ENCODE measurements at regions not wholly inside any gene's neighbourhood (a gene's known extent, or its start where the extent isn't known, plus 50 kb on each side); places are given as distances from the start of the nearest gene placed in this dataset.

DNA sequence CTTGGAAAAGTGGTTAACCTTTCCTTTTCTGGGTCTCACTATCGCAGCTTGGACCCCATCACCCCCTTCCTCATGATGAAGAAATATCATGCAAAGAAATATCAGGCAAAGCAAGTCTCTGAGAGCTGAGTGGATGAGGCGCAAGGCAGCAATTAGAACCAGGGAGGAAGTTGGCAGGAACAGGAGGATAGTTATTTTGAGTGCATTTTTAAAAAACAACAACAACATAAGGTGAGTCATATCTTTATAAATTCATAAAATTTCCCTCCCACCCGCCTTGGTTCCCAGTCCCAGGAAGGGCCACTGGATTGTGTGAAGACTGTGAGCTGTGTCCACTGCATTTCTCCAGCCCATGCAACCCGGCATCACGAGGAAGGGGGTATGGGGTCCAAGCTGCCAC is 316.9 kb upstream of the TLE3 start:
- Histone ChIP-seq H3K4me3 (no peak overlapping the region), H3K27me3 (replicated peaks; ENCODE audit: insufficient read depth) (no peaks in the 10 kb centered on the region), H3K36me3 (no peaks in the 10 kb centered on the region), H3K27ac (no peak overlapping the region), H3K4me1 (replicated peaks) (peaks cover 4% of the 10 kb centered on the region), H3K9me3 (no peaks in the 10 kb centered on the region)
- no peak for DNase-seq (ENCODE audit: low spot score)
- WGBS, result 94% methylated on average over 5 of the region's 5 CpGs
- TF ChIP-seq, protein P1, sequence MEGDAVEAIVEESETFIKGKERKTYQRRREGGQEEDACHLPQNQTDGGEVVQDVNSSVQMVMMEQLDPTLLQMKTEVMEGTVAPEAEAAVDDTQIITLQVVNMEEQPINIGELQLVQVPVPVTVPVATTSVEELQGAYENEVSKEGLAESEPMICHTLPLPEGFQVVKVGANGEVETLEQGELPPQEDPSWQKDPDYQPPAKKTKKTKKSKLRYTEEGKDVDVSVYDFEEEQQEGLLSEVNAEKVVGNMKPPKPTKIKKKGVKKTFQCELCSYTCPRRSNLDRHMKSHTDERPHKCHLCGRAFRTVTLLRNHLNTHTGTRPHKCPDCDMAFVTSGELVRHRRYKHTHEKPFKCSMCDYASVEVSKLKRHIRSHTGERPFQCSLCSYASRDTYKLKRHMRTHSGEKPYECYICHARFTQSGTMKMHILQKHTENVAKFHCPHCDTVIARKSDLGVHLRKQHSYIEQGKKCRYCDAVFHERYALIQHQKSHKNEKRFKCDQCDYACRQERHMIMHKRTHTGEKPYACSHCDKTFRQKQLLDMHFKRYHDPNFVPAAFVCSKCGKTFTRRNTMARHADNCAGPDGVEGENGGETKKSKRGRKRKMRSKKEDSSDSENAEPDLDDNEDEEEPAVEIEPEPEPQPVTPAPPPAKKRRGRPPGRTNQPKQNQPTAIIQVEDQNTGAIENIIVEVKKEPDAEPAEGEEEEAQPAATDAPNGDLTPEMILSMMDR (IDR thresholded peaks at IDR 0.05), result no peak
- TF ChIP-seq POLR2AphosphoS5 (IDR thresholded peaks at IDR 0.05), result no peak
- intact Hi-C loops (cut with DNase I), result no loop called here

DNA sequence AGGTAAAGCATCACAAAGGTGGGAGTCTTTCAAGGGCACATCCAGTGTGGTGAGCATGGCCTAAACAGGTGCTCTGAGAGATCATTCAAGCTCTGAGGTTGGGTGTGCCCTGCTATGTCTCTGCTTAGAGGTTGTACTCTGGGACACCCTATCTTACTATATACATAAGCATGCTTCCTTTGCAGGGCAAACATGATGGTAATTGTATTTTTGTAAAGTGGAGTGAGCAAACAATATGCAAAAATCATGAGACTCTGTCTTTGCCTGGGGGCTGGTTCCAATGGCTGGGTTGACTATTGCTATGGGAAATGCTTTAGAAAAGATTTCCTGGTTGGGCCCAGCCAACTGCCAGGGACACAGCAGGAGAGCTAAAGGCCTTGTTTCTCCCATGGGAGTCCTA is 315.1 kb upstream of the TLE3 start:
- TF ChIP-seq, protein P1 (IDR thresholded peaks at IDR 0.05), result no peak
- TF ChIP-seq POLR2AphosphoS5 (IDR thresholded peaks at IDR 0.05), result no peak
- no peak for TF ChIP-seq POLR2A (IDR thresholded peaks at IDR 0.05)
- Histone ChIP-seq H3K4me1 (replicated peaks) (peaks cover 4% of the 10 kb centered on the region), H3K27ac (no peak overlapping the region), H3K36me3 (no peaks in the 10 kb centered on the region), H3K4me3 (no peak overlapping the region), H3K27me3 (replicated peaks; ENCODE audit: insufficient read depth) (no peaks in the 10 kb centered on the region), H3K9me3 (no peaks in the 10 kb centered on the region)
- no peak for DNase-seq (ENCODE audit: low spot score)
- intact Hi-C loops (cut with DNase I), result no loop called here

DNA sequence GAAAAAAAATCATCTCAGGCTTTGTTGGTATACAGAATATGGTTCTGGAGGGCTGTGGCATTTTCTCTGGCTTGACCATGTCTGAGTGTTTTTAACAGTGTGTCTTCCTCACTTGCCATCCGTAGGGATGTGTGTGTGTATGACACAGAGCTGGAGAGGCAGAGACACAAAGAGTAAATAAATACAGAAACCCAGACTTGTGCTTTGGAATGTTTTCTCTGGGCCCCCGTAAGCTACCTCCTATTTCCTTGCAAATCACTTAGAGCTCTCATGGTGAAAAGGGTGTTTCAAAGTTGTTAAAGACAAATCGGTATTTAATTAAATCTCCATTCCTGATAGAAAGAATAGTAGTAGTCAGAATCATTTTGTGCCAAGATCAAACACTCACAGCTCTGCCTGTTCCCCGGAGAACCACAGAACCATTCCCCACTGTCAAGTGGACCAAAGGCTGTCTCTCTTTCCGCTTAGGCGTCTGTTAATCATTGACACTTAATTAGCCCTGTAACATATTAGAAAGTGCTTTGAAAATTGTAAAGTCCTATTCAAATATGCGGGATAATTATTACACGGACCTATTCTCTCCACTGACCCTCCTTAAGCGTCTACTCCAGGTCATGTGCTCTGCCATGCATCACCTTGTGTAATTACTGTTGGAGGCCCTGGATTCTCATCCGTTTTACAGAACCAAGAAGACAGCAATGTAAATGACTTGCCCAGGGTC is 313.6 kb upstream of the TLE3 start:
- WGBS, result 88% methylated on average over 10 of the region's 10 CpGs

DNA sequence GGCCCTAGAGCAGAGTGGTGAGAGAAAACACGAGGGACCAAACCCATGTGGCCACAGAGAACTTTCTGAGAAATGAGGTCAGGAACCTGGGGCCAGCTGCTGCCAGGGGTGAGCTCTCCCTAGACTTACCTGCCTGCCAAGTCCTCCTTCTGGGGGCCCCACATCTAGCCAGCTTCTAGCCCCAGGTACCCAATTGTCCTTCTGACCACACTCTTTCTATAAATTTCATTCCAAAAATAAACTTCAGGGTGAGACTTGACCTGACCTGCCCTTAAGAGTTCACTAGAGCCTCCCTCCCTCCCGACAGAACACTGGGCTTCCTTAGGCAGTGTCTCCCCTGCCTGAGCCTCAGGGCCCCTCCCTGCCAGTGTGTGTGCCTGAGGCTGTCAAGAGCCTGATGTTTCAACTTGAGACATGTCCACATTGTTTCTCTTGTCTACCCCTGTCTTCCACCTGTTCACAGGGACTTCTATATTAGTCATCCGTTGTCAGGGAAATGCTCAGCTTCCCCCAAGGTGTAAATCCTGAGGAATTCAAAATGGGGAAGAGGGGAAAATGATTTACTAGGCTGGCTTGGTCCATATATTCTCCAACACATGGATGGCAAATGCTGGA is 312.8 kb upstream of the TLE3 start:
- TF ChIP-seq, protein P1 (IDR thresholded peaks at IDR 0.05), result no peak
- TF ChIP-seq POLR2AphosphoS5 (IDR thresholded peaks at IDR 0.05) (no peak), POLR2A (IDR thresholded peaks at IDR 0.05) (no peak)
- H3K4me1 ChIP-seq (replicated peaks), result peaks cover 2% of the 10 kb centered on the region
- 60% methylated on average over 3 of the region's 3 CpGs for WGBS
- no peak for DNase-seq (ENCODE audit: low spot score)
- H3K9me3 ChIP-seq, result no peaks in the 10 kb centered on the region
- intact Hi-C loops (cut with DNase I), result no loop called here
- H3K36me3 ChIP-seq, result no peaks in the 10 kb centered on the region
- H3K27ac ChIP-seq, result no peak overlapping the region
- no peak overlapping the region for H3K4me3 ChIP-seq
- no peaks in the 10 kb centered on the region for H3K27me3 ChIP-seq (replicated peaks; ENCODE audit: insufficient read depth)

More for the DNA sequence above, 313.6 kb upstream of the TLE3 start:
- H3K4me1 ChIP-seq (replicated peaks), result peaks cover 4% of the 10 kb centered on the region
- H3K9me3 ChIP-seq, result no peaks in the 10 kb centered on the region
- H3K27ac ChIP-seq, result no peak overlapping the region
- H3K27me3 ChIP-seq (replicated peaks; ENCODE audit: insufficient read depth), result no peaks in the 10 kb centered on the region
- no peak for TF ChIP-seq POLR2AphosphoS5 (IDR thresholded peaks at IDR 0.05)
- TF ChIP-seq, protein P1 (IDR thresholded peaks at IDR 0.05), result no peak
- no peak for TF ChIP-seq POLR2A (IDR thresholded peaks at IDR 0.05)
- intact Hi-C loops (cut with DNase I), result no loop called here
- H3K36me3 ChIP-seq, result no peaks in the 10 kb centered on the region
- H3K4me3 ChIP-seq, result no peak overlapping the region
- DNase-seq (ENCODE audit: low spot score), result no peak

DNA sequence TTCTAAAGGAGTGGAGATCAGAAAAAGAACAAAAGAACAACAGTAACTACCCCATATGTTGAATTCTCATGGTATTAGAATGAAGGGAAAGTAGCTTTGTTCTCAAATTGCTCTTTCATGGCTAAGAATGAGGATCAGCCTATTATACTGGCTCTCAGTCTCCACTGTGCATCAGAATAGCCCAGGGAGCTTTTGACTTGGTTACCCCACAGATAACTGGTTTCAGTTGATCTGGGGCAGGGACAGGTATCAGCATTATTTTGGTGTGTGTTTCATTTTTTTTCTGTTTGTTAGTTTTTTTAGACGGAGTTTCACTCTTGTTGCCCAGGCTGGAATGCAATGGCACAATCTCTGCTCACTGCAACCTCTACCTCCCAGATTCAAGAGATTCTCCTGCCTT is 311.7 kb upstream of the TLE3 start:
- WGBS, result 96% methylated on average over 1 of the region's 1 CpG
- Histone ChIP-seq H3K4me1 (replicated peaks) (no peaks in the 10 kb centered on the region), H3K27me3 (replicated peaks; ENCODE audit: insufficient read depth) (no peaks in the 10 kb centered on the region), H3K9me3 (no peaks in the 10 kb centered on the region), H3K36me3 (no peaks in the 10 kb centered on the region), H3K27ac (no peak overlapping the region), H3K4me3 (no peak overlapping the region)
- intact Hi-C loops (cut with DNase I), result no loop called here
- no peak for DNase-seq (ENCODE audit: low spot score)
- TF ChIP-seq POLR2A (IDR thresholded peaks at IDR 0.05) (no peak), POLR2AphosphoS5 (IDR thresholded peaks at IDR 0.05) (no peak)
- TF ChIP-seq, protein P1 (IDR thresholded peaks at IDR 0.05), result no peak

Measured in prostate gland (tissue), 2 donors.